Body of pancreas (tissue), 4 donors: ENCODE measurements at regions not wholly inside any gene's neighbourhood (a gene's known extent, or its start where the extent isn't known, plus 50 kb on each side); places are given as distances from the start of the nearest gene placed in this dataset.
A peak's percentile ranks its signal among the peaks of the same experiment; 100 is the strongest.
"Not testable (repeated sequence)": the region's sequence is repeated elsewhere in the genome, so short reads cannot be mapped to it uniquely, and the experiment has no call there.

ENCODE experiments used
- ATAC-seq: fragments of 150-250 bp; one replicate; pipeline ENCODE4 v1.9.1; 2016
- DNase-seq, 4 donors: peaks; one replicate each; pipeline ENCODE4 v3.0.0-alpha.2; 2019
- H3K27ac ChIP-seq, 4 donors: fragments of 200-600 bp; sonication (generic); 1 replicate in 3 of 4; 2 replicates in 1 of 4; pipeline versions ENCODE4 v1.5.1 to v1.6.1; 2016 to 2019; ENCODE audit warnings: mild to moderate bottlenecking in 1 of 4, mixed read lengths in 1 of 4, moderate library complexity in 1 of 4
- H3K27me3 ChIP-seq, 2 donors: fragments of 200-600 bp; sonication (generic); one replicate each; pipeline ENCODE4 v1.6.0; 2016; ENCODE audit warnings: mild to moderate bottlenecking in 1 of 2
- H3K36me3 ChIP-seq, 2 donors: fragments of 200-600 bp; sonication (generic); replicated peaks in 1 of 2; 2 replicates each; pipeline ENCODE4 v1.5.1; 2016; ENCODE audit warnings: low read depth in 2 of 2; ENCODE audit not compliant: insufficient read depth in 1 of 2
- H3K4me1 ChIP-seq: fragments of 200-600 bp; sonication (generic); one replicate; pipeline ENCODE4 v1.6.0; 2016
- H3K4me3 ChIP-seq, 2 donors: fragments of 200-600 bp; sonication (generic); 1 replicate in 1 of 2; 2 replicates in 1 of 2; pipeline ENCODE4 v1.5.1; 2016 to 2019
- H3K9me3 ChIP-seq, 3 donors: fragments of 200-600 bp; sonication (generic); 1 replicate in 2 of 3; 2 replicates in 1 of 3; pipeline ENCODE4 v1.5.1; 2016
- POLR2A ChIP-seq, 3 donors: fragments of 450-650 bp; IDR thresholded peaks; one replicate each; pipeline ENCODE4 v1.6.1; 2016; ENCODE audit warnings: antibody characterized with exemption in 3 of 3, mild to moderate bottlenecking in 2 of 3
- WGBS, 2 donors: methylation state at CpG; one replicate each; pipeline ENCODE4 v1.1.5; 2017; 5-methylcytosine and 5-hydroxymethylcytosine counted together
- intact Hi-C: fragments of 100-400 bp; cut with DNase I; formaldehyde crosslinking; loops from one replicate; pipeline ENCODE4 v1.15.1; 2023
- TF ChIP-seq, protein P1 (sequence below), 7 experiments: fragments of 450-650 bp in 4 of 7; fragments of 200-600 bp in 3 of 7; sonication (generic) in 3 of 7; IDR thresholded peaks; one replicate each; pipeline ENCODE4 v1.5.1; 2016 to 2019; ENCODE audit warnings: antibody characterized with exemption in 7 of 7

DNA sequence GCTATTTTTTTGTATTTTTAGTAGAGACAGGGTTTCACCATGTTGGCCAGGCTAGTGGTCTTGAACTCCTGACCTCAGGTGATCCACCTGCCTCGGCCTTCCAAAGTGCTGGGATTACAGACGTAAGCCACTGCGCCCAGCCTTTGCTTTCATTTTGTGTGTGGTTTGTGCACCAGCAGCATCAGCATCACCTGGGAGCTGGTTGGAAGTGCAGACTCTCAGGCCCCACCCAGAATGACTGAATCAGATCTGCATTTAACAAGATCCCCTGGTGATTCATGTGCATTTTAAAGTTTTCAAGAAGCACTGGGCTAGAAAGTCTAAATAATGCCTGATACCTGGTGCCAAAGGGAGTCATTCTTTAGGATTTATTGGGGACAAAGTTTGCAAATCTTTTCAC, 73.4 kb upstream of the BNIP2 start:
- Histone ChIP-seq H3K4me1 (no peaks in the 10 kb centered on the region), H3K4me3 (no peak overlapping the region), H3K9me3 (no peaks in the 10 kb centered on the region), H3K36me3 (no peaks in the 10 kb centered on the region), H3K27me3 (no peaks in the 10 kb centered on the region), H3K27ac (no peak overlapping the region)
- TF ChIP-seq, protein P1, sequence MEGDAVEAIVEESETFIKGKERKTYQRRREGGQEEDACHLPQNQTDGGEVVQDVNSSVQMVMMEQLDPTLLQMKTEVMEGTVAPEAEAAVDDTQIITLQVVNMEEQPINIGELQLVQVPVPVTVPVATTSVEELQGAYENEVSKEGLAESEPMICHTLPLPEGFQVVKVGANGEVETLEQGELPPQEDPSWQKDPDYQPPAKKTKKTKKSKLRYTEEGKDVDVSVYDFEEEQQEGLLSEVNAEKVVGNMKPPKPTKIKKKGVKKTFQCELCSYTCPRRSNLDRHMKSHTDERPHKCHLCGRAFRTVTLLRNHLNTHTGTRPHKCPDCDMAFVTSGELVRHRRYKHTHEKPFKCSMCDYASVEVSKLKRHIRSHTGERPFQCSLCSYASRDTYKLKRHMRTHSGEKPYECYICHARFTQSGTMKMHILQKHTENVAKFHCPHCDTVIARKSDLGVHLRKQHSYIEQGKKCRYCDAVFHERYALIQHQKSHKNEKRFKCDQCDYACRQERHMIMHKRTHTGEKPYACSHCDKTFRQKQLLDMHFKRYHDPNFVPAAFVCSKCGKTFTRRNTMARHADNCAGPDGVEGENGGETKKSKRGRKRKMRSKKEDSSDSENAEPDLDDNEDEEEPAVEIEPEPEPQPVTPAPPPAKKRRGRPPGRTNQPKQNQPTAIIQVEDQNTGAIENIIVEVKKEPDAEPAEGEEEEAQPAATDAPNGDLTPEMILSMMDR (IDR thresholded peaks at IDR 0.05) = no peak
- TF ChIP-seq POLR2A (IDR thresholded peaks at IDR 0.05) = no peak
- ATAC-seq (no peak), DNase-seq (no peak)
- 67 to 78% methylated on average over 3 of the region's 3 CpGs for WGBS, 2 donors
- intact Hi-C loops = no loop called here

DNA sequence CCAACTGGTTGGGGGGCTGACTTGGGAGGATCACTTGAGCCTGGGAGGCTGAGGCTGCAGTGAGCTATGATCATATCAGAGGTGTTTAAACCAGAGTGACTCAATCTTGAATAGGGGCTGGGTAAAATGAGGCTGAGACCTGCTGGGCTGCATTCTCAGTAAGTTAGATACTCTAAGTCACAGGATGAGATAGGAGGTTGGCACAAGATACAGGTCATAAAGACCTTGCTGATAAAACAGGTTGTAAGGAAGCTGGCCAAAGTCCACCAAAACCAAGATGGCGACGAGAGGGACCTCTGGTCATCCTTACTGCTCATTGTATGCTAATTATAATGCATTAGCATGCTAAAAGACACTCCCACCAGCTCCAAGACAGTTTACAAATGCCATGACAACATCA, 71.1 kb upstream of the BNIP2 start:
- DNase-seq, H3K4me3 ChIP-seq, H3K27ac ChIP-seq, H3K4me1 ChIP-seq, intact Hi-C loops, H3K36me3 ChIP-seq, H3K27me3 ChIP-seq, H3K9me3 ChIP-seq, ATAC-seq: not testable (repeated sequence)
- WGBS, 2 donors = 26 to 42% methylated on average over 2 of the region's 2 CpGs

DNA sequence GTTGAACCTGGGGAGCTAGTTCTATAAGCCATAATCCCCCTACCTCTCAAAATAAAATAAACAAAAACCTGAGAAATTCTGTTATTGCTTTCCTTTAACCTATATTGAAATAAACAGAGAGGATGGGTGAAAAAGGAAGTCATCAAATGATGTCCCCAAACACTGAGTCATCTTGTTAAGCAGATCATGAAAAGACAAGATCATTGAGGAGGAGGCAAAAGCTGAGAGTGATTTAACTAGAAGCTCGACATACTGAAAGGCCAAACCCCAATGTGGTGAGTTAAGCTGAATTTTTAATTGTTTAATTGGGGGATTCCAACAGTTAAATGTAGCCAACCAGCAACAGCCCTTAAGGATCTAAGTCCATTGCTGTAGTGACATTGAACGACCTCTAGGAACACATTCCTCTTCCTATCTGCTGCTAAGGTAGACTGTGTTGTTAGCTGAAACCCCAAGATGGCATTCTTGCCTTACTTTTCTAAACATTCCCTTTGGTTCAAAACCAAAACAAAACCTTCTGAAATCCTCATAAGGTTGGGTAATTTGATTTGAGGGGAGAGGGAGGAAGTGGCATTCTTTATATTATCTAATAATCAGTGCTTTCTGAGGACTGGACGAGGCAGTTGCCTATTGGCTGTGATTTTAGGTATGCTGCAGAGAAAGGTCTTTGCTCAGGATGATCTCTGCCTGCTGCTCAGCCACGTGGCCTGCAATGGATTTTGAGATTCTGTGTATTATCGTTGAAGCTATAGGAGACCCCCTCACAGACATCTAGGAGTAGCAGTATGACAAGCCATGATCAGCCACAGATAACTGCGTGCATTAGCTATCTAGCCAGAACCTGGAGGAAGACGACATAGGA, 62.7 kb upstream of the BNIP2 start:
- H3K9me3 ChIP-seq = no peaks in the 10 kb centered on the region
- H3K27ac ChIP-seq = no peak overlapping the region
- 34 to 49% methylated on average over 7 of the region's 7 CpGs for WGBS, 2 donors
- no peaks in the 10 kb centered on the region for H3K4me1 ChIP-seq
- intact Hi-C loops = no loop called here
- H3K27me3 ChIP-seq = no peaks in the 10 kb centered on the region
- no peak overlapping the region for H3K4me3 ChIP-seq
- DNase-seq (no peak), ATAC-seq (no peak)
- no peaks in the 10 kb centered on the region for H3K36me3 ChIP-seq
- no peak for TF ChIP-seq POLR2A (IDR thresholded peaks at IDR 0.05)
- TF ChIP-seq, protein P1 (IDR thresholded peaks at IDR 0.05) = peak in 1 of 7 experiments; percentile 12

DNA sequence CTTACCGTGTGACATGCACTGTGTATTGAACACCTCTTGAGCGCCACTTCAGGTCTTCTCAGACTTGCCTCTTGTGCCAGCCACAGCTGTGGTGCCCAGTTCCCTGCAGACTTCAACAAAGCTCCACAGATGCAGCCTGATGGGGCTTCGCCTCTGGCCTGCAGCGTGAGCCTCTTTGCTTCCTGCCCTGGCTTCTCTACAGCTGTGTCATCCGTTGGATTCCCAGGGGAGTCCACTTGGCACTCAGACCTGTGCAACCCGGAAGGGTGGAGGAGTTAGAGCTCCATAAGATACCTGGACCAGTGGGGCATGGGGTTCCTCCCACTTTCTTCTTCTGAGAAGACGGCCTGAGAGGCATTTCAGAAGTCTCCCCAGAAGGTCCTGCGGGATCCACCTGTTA, 57.7 kb upstream of the BNIP2 start:
- Histone ChIP-seq H3K9me3 (peaks cover 0 to 5% (median 0%) of the 10 kb centered on the region in 3 donors), H3K27ac (no peak overlapping the region), H3K4me3 (no peak overlapping the region), H3K27me3 (no peaks in the 10 kb centered on the region), H3K4me1 (no peaks in the 10 kb centered on the region), H3K36me3 (no peaks in the 10 kb centered on the region)
- ATAC-seq = no peak
- 31 to 49% methylated on average over 8 of the region's 8 CpGs for WGBS, 2 donors
- intact Hi-C loops = no loop called here
- no peak for DNase-seq
- no peak for TF ChIP-seq POLR2A (IDR thresholded peaks at IDR 0.05)
- TF ChIP-seq, protein P1 (IDR thresholded peaks at IDR 0.05) = no peak

DNA sequence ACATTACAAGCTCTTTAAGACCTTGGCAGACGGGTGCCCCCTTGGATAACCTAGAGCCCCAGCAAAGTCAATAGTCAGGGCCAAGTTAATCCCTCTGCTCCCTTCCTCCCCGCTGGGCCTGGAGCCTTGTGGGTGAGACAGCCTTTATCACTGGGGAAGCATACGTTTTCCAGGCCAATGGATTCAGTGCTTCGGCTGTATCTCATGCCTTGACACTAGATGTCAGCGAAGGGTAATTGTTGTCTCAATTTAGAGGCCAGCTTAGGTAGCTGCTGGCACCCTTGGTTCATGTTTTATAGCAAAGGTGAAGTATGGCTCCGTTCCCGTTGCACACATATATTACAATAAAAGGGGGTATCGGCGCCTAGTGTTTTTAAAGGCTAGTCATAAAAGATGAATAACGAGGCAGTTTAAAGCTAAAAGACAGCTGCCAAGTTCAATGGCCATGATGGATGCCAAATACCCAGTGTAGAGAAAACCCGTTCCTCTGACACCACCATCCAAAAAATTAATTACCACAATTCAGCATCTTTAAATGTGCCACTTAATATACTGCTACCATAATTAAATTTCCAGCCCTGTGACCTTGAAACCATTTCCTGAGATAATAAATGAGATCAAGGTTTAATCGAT, 52.3 kb upstream of the BNIP2 start:
- H3K4me1 ChIP-seq = no peaks in the 10 kb centered on the region
- H3K4me3 ChIP-seq = no peak overlapping the region
- no peaks in the 10 kb centered on the region for H3K36me3 ChIP-seq
- no peak for DNase-seq
- WGBS, 2 donors = 33 to 37% methylated on average over 12 of the region's 12 CpGs
- TF ChIP-seq, protein P1 (IDR thresholded peaks at IDR 0.05) = no peak
- no peak for TF ChIP-seq POLR2A (IDR thresholded peaks at IDR 0.05)
- ATAC-seq = peak; percentile 30
- peaks cover 0 to 5% (median 0%) of the 10 kb centered on the region in 3 donors for H3K9me3 ChIP-seq
- intact Hi-C loops = no loop called here
- no peaks in the 10 kb centered on the region for H3K27me3 ChIP-seq
- H3K27ac ChIP-seq = no peak overlapping the region
